NCI-H446 (cell line): ENCODE measurements at regions not wholly inside any gene's neighbourhood (a gene's known extent, or its start where the extent isn't known, plus 50 kb on each side); places are given as distances from the start of the nearest gene placed in this dataset.

Source experiments
- DNase-seq, 2 experiments: peaks; one replicate each; lab custom pipeline; 2025; lab: John Stamatoyannopoulos, UW

GRCh38 chr11:26777372-26777808 is 55.5 kb upstream of the SLC5A12 start:
- DNase-seq, result no peak

GRCh38 chr11:26778000-26778757 is 56.3 kb upstream of the SLC5A12 start:
- DNase-seq, result no peak

GRCh38 chr11:26779074-26779865 is 57.4 kb upstream of the SLC5A12 start:
- DNase-seq, result no peak

- DNase-seq, result no peak
These were observed 58.7 kb upstream of the SLC5A12 start for GRCh38 chr11:26780376-26781085.

GRCh38 chr11:26782220-26782965 is 60.5 kb upstream of the SLC5A12 start:
- no peak for DNase-seq

GRCh38 chr11:26783997-26784396 is 62.1 kb upstream of the SLC5A12 start:
- no peak for DNase-seq

GRCh38 chr11:26790738-26791137 is 68.9 kb upstream of the SLC5A12 start:
- DNase-seq, result no peak

- no peak for DNase-seq
These were observed 71.1 kb upstream of the SLC5A12 start for GRCh38 chr11:26792941-26793340.

- no peak for DNase-seq
These were observed 71.6 kb upstream of the SLC5A12 start for GRCh38 chr11:26793487-26793886.

GRCh38 chr11:26801601-26802000 is 79.7 kb upstream of the SLC5A12 start:
- no peak for DNase-seq

- no peak for DNase-seq
These were observed 83.1 kb upstream of the SLC5A12 start for GRCh38 chr11:26805001-26805400.

GRCh38 chr11:26806219-26806618 is 84.4 kb upstream of the SLC5A12 start:
- DNase-seq, result no peak

- no peak for DNase-seq
These were observed 98.9 kb upstream of the SLC5A12 start for GRCh38 chr11:26820739-26821138.

- DNase-seq, result no peak
These were observed 102.1 kb upstream of the SLC5A12 start for GRCh38 chr11:26823963-26824362.

GRCh38 chr11:26827567-26828081 is 105.8 kb upstream of the SLC5A12 start:
- no peak for DNase-seq

GRCh38 chr11:26828288-26828687 is 106.4 kb upstream of the SLC5A12 start:
- no peak for DNase-seq

GRCh38 chr11:26830218-26830617 is 108.4 kb upstream of the SLC5A12 start:
- no peak for DNase-seq

GRCh38 chr11:26830757-26831156 is 108.9 kb upstream of the SLC5A12 start:
- no peak for DNase-seq

GRCh38 chr11:26834601-26835000 is 112.7 kb upstream of the SLC5A12 start:
- no peak for DNase-seq

- DNase-seq, result no peak
These were observed 113.8 kb upstream of the SLC5A12 start for GRCh38 chr11:26835611-26836010.

GRCh38 chr11:26837154-26837553 is 115.3 kb upstream of the SLC5A12 start:
- DNase-seq, result no peak
